Left lung (tissue), 4 donors: ENCODE measurements at regions not wholly inside any gene's neighbourhood (a gene's known extent, or its start where the extent isn't known, plus 50 kb on each side); places are given as distances from the start of the nearest gene placed in this dataset.
"Not testable (repeated sequence)": the region's sequence is repeated elsewhere in the genome, so short reads cannot be mapped to it uniquely, and the experiment has no call there.

ENCODE experiments used
- ATAC-seq: fragments of 200-7000 bp; cut with Tn5 transposase; one replicate; pipeline ENCODE4 v1.9.1; 2020; ENCODE audit warnings: moderate library complexity
- DNase-seq, 4 donors: peaks; one replicate each; pipeline ENCODE4 v3.0.0-alpha.2; 2013 to 2020
- H3K27ac ChIP-seq, 2 donors: fragments of 200-600 bp; sonication (generic) in 1 of 2; one replicate each; pipeline versions ENCODE4 v1.5.0 to v1.8.0; 2020 to 2021
- H3K27me3 ChIP-seq, 2 donors: fragments of 200-600 bp; sonication (generic) in 1 of 2; one replicate each; pipeline versions ENCODE4 v1.5.0 to v1.8.0; 2020 to 2021
- H3K36me3 ChIP-seq, 2 donors: fragments of 200-600 bp; sonication (generic) in 1 of 2; one replicate each; pipeline versions ENCODE4 v1.5.0 to v1.8.0; 2020 to 2021
- H3K4me1 ChIP-seq, 2 donors: fragments of 200-600 bp; one replicate each; pipeline ENCODE4 v1.8.0; 2021
- H3K4me3 ChIP-seq, 2 donors: fragments of 200-600 bp; sonication (generic) in 1 of 2; one replicate each; pipeline versions ENCODE4 v1.5.0 to v1.8.0; 2020 to 2021; ENCODE audit warnings: mild to moderate bottlenecking in 1 of 2
- H3K9me3 ChIP-seq, 2 donors: fragments of 200-600 bp; sonication (generic) in 1 of 2; one replicate each; pipeline versions ENCODE4 v1.5.0 to v1.8.0; 2020 to 2021
- intact Hi-C, 2 donors: fragments of 100-400 bp; cut with DNase I; formaldehyde crosslinking; loops; one replicate each; pipeline versions ENCODE4 v1.11.2 to v1.14.2; 2022
- microRNA-seq, 2 donors: library from miRNA; unstranded; fragments of <30 nt; microRNA quantifications; one replicate each; pipeline ENCODE4, GENCODE V29; 2019
- donor health status: DM: no; HTN: yes; CAD: no.
- donor health status: DM: no; HTN: no; CAD: no.

GRCh38 chr15:21009651-21010050 is 143.5 kb upstream of the POTEB2 start:
- intact Hi-C loops, H3K9me3 ChIP-seq, H3K27me3 ChIP-seq, H3K4me3 ChIP-seq, H3K27ac ChIP-seq, H3K4me1 ChIP-seq, H3K36me3 ChIP-seq, DNase-seq, ATAC-seq: not testable (repeated sequence)

- DNase-seq, H3K9me3 ChIP-seq, H3K27ac ChIP-seq, H3K4me3 ChIP-seq, intact Hi-C loops, H3K4me1 ChIP-seq, H3K27me3 ChIP-seq, H3K36me3 ChIP-seq, ATAC-seq: not testable (repeated sequence)
Measured at GRCh38 chr15:21003459-21003858, 137.3 kb upstream of the POTEB2 start.

GRCh38 chr15:21001950-21002349 is 135.8 kb upstream of the POTEB2 start:
- H3K27me3 ChIP-seq, H3K36me3 ChIP-seq, H3K27ac ChIP-seq, ATAC-seq, H3K4me1 ChIP-seq, H3K9me3 ChIP-seq, H3K4me3 ChIP-seq, intact Hi-C loops, DNase-seq: not testable (repeated sequence)

- H3K27ac ChIP-seq, H3K4me3 ChIP-seq, H3K36me3 ChIP-seq, H3K4me1 ChIP-seq, DNase-seq, H3K9me3 ChIP-seq, ATAC-seq, intact Hi-C loops, H3K27me3 ChIP-seq: not testable (repeated sequence)
Measured at GRCh38 chr15:20991691-20992090, 125.6 kb upstream of the POTEB2 start.

DNA sequence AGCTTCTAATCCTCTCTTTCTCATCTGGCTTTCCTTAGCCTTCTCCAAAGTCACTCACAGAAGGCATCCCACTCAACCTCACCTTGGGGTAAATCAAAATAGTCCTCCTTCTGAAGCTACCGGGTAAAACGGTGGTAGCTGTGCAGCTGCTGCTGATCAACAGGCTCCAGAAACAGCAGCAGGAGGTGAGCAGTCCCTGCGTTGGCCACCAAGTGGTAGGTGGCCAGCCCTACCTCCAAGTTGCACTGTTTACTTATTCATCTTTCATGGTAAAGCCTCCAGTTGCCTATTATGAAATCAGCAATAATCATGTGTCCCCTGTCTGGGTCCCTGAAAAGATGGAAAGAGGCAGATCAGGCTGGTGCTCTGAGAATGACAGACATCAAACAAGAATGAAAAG is 125.1 kb upstream of the POTEB2 start:
- intact Hi-C loops, ATAC-seq, H3K36me3 ChIP-seq, H3K27me3 ChIP-seq, DNase-seq, H3K27ac ChIP-seq, H3K9me3 ChIP-seq, H3K4me1 ChIP-seq, H3K4me3 ChIP-seq: not testable (repeated sequence)

DNA sequence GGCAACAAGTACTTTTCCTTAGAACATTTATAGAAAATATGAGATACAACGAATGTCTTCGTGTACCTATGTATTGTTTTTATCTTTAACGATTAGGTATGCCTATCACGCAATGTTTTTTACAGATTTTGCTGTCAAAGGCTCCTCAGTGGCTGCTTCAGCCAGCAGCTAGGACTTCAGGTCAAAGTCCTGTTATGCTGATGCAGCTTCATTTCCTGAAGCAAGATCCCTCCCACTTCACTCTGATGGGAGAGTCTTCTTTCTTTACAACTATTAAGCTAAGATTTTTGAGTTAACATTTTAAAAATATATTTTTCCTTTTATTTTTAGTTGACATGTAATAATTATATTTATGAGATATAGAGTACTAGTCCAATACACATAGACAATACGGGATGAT is 120.7 kb upstream of the POTEB2 start:
- DNase-seq, H3K36me3 ChIP-seq, H3K4me3 ChIP-seq, ATAC-seq, H3K4me1 ChIP-seq, H3K9me3 ChIP-seq, H3K27me3 ChIP-seq, intact Hi-C loops, H3K27ac ChIP-seq: not testable (repeated sequence)

DNA sequence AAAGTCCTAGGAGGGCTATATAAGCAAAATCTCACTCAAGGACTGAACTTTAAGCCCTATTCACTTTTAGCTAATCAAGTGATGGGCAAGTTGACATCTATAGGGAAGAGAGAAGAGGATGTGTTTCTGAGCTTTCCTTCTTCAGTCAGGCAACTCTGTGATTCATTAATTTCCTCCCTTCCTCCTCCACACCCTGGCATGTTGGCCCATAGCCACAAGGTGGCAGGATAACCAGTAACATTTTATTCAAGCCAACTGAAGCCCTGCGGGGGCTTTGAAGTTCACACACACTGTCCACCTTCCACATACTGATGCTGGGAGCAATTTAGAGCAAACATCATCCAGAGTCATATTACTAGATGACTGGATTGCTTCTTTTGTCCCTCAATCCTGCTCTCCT is 111.9 kb upstream of the POTEB2 start:
- H3K27ac ChIP-seq, H3K27me3 ChIP-seq, DNase-seq, H3K9me3 ChIP-seq, H3K4me3 ChIP-seq, H3K4me1 ChIP-seq, intact Hi-C loops, H3K36me3 ChIP-seq, ATAC-seq: not testable (repeated sequence)

- H3K27ac ChIP-seq, H3K9me3 ChIP-seq, ATAC-seq, DNase-seq, H3K4me3 ChIP-seq, H3K4me1 ChIP-seq, H3K27me3 ChIP-seq, H3K36me3 ChIP-seq, intact Hi-C loops: not testable (repeated sequence)
Measured at GRCh38 chr15:20972762-20973161, 106.6 kb upstream of the POTEB2 start.

DNA sequence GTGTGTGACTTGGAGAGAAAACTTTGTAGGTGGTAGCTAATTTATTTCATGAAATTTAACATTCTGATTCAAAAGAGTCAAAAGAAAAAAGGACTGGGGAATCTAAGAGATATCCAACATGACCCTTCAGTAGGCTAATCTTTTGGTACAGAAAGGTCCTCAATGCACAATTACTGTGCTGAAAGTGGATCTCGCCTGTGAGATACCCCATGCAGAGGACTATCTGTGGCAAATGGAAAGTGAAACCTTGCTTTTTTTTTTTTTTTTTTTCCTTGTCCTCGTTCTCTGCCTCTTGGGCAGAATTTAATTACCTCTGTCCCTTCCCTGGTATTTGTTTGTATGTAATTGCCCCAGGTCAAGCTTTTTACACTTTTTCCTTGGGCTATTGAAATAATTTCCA is 93.2 kb upstream of the POTEB2 start:
- ATAC-seq, H3K9me3 ChIP-seq, H3K4me1 ChIP-seq, H3K4me3 ChIP-seq, intact Hi-C loops, H3K36me3 ChIP-seq, H3K27ac ChIP-seq, H3K27me3 ChIP-seq, DNase-seq: not testable (repeated sequence)

- ATAC-seq, H3K36me3 ChIP-seq, H3K27me3 ChIP-seq, H3K27ac ChIP-seq, intact Hi-C loops, H3K4me3 ChIP-seq, DNase-seq, H3K4me1 ChIP-seq, H3K9me3 ChIP-seq: not testable (repeated sequence)
Measured at GRCh38 chr15:20929322-20929721, 63.2 kb upstream of the POTEB2 start.

Small RNA genes lying in the stretch of these regions (microRNA-seq; reads per million reads assigned to microRNA genes)
- 0 reads per million in 2 donors for gene MIR5701-1
